Right atrium auricular region (tissue), 2 donors: ENCODE measurements at regions not wholly inside any gene's neighbourhood (a gene's known extent, or its start where the extent isn't known, plus 50 kb on each side); places are given as distances from the start of the nearest gene placed in this dataset.

Source experiments
- DNase-seq: peaks from one replicate; pipeline ENCODE4 v3.0.0-alpha.2; 2019; ENCODE audit warnings: low spot score
- H3K27ac ChIP-seq, 2 donors: fragments of 200-600 bp; sonication (generic); 1 replicate in 1 of 2; 2 replicates in 1 of 2; pipeline ENCODE4 v1.5.1; 2016 to 2019
- H3K27me3 ChIP-seq, 2 donors: fragments of 200-600 bp; sonication (generic); one replicate each; pipeline versions ENCODE4 v1.5.1 to v1.6.0; 2017 to 2019
- H3K36me3 ChIP-seq: fragments of 200-600 bp; sonication (generic); one replicate; pipeline ENCODE4 v1.5.1; 2016
- H3K4me1 ChIP-seq, 2 donors: fragments of 200-600 bp; sonication (generic); one replicate each; pipeline versions ENCODE4 v1.5.1 to v1.6.0; 2017 to 2019
- H3K4me3 ChIP-seq, 2 donors: fragments of 200-600 bp; sonication (generic); 1 replicate in 1 of 2; 2 replicates in 1 of 2; pipeline ENCODE4 v1.5.1; 2017 to 2019; ENCODE audit warnings: mild to moderate bottlenecking in 1 of 2, moderate library complexity in 1 of 2
- H3K9me3 ChIP-seq, 2 donors: fragments of 200-600 bp; sonication (generic); one replicate each; pipeline ENCODE4 v1.5.1; 2019
- TF ChIP-seq, protein P1 (sequence below), 2 donors: fragments of 200-600 bp; sonication (generic); IDR thresholded peaks; one replicate each; pipeline ENCODE4 v1.5.1; 2019; ENCODE audit warnings: antibody characterized with exemption in 2 of 2

DNA sequence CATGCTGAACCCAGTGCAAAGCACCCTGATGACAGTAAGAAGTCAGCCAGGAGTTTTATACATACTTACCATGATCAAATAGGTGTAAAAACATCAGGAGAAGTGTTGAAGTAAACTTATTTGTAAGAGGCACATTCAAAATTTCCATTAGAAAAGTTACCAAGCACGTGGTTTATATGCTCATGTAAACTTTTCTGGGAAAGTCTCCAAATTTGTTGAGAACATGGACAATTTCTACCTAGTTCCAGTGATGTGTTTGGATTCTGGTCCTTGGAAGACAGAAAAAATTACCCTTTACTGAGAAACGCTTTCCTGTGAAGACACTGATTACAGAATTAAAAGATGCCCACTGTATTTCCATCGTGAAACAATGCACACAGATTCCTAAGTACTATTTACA lies 288.9 kb upstream of the CDH4 start:
- Histone ChIP-seq H3K4me3 (no peak overlapping the region), H3K9me3 (no peaks in the 10 kb centered on the region), H3K36me3 (no peaks in the 10 kb centered on the region), H3K4me1 (no peaks in the 10 kb centered on the region), H3K27me3 (no peaks in the 10 kb centered on the region), H3K27ac (no peak overlapping the region)
- TF ChIP-seq, protein P1, sequence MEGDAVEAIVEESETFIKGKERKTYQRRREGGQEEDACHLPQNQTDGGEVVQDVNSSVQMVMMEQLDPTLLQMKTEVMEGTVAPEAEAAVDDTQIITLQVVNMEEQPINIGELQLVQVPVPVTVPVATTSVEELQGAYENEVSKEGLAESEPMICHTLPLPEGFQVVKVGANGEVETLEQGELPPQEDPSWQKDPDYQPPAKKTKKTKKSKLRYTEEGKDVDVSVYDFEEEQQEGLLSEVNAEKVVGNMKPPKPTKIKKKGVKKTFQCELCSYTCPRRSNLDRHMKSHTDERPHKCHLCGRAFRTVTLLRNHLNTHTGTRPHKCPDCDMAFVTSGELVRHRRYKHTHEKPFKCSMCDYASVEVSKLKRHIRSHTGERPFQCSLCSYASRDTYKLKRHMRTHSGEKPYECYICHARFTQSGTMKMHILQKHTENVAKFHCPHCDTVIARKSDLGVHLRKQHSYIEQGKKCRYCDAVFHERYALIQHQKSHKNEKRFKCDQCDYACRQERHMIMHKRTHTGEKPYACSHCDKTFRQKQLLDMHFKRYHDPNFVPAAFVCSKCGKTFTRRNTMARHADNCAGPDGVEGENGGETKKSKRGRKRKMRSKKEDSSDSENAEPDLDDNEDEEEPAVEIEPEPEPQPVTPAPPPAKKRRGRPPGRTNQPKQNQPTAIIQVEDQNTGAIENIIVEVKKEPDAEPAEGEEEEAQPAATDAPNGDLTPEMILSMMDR (IDR thresholded peaks at IDR 0.05) = no peak
- no peak for DNase-seq

DNA sequence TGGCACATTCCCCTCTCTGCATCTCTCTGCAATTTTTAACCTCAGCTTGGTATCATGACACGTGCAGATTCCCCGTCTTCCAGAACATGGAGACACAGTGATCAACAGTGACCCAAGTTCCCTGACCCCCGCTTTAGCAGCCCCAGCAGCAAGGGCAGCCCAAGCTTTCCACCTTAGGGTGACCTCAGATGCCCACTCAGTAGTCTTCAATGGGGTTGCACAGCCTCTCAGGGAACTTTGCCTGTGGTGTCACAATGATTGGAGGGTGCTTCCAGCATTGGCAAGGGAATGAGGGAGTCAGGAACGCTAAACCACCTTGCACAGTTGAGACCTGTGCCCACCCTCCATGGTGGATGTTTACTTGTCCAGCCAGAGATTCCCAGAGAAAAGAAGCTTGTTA lies 287.1 kb upstream of the CDH4 start:
- H3K27ac ChIP-seq = no peak overlapping the region
- no peak overlapping the region for H3K4me3 ChIP-seq
- TF ChIP-seq, protein P1 (IDR thresholded peaks at IDR 0.05) = no peak
- H3K36me3 ChIP-seq = no peaks in the 10 kb centered on the region
- H3K4me1 ChIP-seq = no peaks in the 10 kb centered on the region
- H3K9me3 ChIP-seq = no peaks in the 10 kb centered on the region
- no peak for DNase-seq
- H3K27me3 ChIP-seq = no peaks in the 10 kb centered on the region

DNA sequence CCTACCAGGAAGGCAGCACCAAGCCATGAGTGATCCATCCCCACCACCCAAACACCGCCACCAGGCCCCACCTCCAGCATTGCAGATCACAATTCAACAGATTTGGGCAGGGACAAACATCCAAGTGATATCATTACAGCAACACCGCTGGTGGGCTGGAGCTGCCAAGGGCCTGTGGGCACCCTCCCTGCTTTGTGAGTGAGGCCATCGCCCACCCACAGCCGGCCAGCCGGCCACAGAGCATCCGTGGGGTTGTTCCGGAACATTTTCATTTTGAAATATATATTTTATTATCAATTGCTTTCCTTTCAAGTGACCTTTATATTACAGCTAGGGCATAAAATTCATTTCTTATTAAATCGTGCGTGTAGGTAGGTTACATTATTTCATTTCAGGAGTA lies 286.0 kb upstream of the CDH4 start:
- H3K27me3 ChIP-seq = no peaks in the 10 kb centered on the region
- no peaks in the 10 kb centered on the region for H3K4me1 ChIP-seq
- H3K36me3 ChIP-seq = no peaks in the 10 kb centered on the region
- no peaks in the 10 kb centered on the region for H3K9me3 ChIP-seq
- DNase-seq = no peak
- TF ChIP-seq, protein P1 (IDR thresholded peaks at IDR 0.05) = no peak
- H3K4me3 ChIP-seq = no peak overlapping the region
- H3K27ac ChIP-seq = no peak overlapping the region

DNA sequence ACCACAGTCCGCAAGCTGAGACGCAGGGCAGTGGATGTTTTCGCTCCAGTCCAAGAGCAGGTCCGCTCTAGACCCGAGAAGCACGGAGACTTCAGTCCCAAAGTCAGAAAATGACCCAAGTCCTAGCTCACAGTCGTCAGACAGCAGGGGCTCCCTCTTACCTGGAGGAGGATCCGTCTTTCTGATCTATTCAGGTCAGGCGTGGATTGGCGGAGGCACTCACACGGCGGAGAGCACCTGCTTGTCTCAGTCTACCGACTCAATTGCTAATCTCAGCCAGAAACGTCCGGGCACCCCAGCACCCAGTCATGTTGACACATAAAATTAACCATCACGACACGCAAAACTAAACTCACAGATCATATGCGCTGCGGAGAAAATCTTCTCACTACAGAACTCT lies 285.3 kb upstream of the CDH4 start:
- Histone ChIP-seq H3K4me1 (no peaks in the 10 kb centered on the region), H3K4me3 (no peak overlapping the region), H3K9me3 (no peaks in the 10 kb centered on the region), H3K27me3 (no peaks in the 10 kb centered on the region), H3K27ac (no peak overlapping the region), H3K36me3 (no peaks in the 10 kb centered on the region)
- TF ChIP-seq, protein P1 (IDR thresholded peaks at IDR 0.05) = no peak
- DNase-seq = no peak

DNA sequence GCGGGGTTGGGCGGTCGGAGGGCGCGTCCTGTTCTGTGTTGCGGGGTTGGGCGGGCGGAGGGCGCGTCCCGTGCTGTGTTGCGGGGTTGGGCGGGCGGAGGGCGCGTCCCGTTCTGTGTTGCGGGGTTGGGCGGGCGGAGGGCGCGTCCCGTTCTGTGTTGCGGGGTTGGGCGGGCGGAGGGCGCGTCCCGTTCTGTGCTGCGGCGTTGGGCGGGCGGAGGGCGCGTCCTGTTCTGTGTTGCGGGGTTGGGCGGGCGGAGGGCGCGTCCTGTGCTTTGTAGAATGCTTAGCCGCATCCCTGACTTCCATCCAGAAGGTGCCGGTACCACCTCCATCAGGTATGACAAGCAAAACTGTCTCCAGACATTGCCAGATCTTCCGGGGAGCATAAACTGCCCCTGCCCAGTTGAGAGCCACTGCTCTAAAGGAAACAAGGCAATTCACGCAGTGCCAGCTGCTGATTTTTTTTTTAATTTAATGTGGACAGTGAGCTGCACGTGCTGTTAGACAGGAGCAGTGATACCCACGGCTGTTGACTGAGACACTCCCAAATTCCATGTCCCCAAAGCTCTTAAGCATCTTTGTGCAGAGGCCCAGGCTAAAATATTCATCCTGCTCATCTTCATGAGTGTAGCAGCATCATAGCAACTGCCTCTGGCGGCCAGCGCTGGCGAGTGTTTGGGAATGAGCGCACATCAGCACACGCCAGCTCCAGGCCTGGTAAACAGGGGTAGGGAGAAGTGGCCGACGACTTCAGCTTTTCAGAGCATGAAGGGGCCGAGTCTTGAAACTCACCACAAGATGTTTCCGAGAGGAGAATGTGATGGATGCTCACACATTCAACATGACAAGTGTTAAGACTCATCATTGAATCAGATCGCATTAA lies 284.4 kb upstream of the CDH4 start:
- Histone ChIP-seq H3K27me3 (no peaks in the 10 kb centered on the region), H3K9me3 (no peaks in the 10 kb centered on the region), H3K4me3 (no peak overlapping the region), H3K4me1 (no peaks in the 10 kb centered on the region), H3K36me3 (no peaks in the 10 kb centered on the region), H3K27ac (no peak overlapping the region)
- no peak for DNase-seq
- TF ChIP-seq, protein P1 (IDR thresholded peaks at IDR 0.05) = no peak
